ENCODE measurements at regions not wholly inside any gene's neighbourhood (a gene's known extent, or its start where the extent isn't known, plus 50 kb on each side); places are given as distances from the start of the nearest gene placed in this dataset.

DNA sequence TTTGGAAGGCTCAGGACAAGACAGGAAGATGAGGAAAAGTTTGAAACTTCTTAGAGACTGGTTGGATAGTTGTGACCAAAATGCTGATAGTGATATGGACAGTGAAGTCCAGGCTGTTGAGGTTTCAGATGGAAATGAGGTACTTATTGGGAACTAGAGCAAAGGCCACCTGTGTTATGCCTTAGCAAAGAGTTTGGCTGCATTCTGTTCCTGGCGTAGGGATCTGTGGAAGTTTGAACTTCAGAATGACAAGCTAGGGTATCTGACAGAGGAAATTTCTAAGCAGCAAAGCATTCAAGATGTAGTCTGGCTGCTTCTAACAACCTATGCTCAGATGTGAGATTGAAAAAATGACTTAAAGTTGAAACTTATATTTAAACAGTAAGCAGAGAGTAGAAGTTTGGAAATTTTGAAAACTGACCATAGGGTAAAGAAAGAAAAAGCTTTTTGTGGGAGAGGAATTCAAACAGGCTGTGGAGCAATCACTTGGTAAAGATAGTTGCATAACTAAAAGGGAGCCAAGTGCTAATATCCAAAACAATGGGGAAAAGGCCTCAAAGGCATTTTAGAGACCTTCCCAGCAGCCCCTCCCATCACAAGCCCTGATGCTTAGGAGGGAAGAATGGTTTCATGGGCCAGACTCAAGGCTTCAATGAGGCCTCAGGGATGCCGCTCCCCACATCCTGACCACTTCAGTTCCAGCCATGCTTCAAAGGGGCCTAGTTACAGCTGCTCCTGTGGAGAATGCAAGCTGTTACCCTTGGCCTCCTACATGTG lies 415.1 kb downstream of the INHBA start:
- TF ChIP-seq, protein P1, sequence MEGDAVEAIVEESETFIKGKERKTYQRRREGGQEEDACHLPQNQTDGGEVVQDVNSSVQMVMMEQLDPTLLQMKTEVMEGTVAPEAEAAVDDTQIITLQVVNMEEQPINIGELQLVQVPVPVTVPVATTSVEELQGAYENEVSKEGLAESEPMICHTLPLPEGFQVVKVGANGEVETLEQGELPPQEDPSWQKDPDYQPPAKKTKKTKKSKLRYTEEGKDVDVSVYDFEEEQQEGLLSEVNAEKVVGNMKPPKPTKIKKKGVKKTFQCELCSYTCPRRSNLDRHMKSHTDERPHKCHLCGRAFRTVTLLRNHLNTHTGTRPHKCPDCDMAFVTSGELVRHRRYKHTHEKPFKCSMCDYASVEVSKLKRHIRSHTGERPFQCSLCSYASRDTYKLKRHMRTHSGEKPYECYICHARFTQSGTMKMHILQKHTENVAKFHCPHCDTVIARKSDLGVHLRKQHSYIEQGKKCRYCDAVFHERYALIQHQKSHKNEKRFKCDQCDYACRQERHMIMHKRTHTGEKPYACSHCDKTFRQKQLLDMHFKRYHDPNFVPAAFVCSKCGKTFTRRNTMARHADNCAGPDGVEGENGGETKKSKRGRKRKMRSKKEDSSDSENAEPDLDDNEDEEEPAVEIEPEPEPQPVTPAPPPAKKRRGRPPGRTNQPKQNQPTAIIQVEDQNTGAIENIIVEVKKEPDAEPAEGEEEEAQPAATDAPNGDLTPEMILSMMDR (IDR thresholded peaks at IDR 0.05 in 2 of 3, conservative IDR thresholded peaks at IDR 0.05 in 1 of 3; ENCODE audit: control insufficient read depth in 2 of 3, extremely low read depth in 1 of 3, insufficient read depth in 1 of 3, low read depth in 3 of 3, low read length in 3 of 3), result no peak
- TF ChIP-seq SIX5 (IDR thresholded peaks at IDR 0.05; ENCODE audit: low read depth, low read length, severe bottlenecking) (no peak), ATF7 (IDR thresholded peaks at IDR 0.05; ENCODE audit: low read depth) (no peak), POLR2AphosphoS5 (IDR thresholded peaks at IDR 0.05; ENCODE audit: low read length) (no peak), POLR2A (IDR thresholded peaks at IDR 0.05; ENCODE audit: low read depth, low read length) (no peak), NBN (IDR thresholded peaks at IDR 0.05) (no peak), EP300 (IDR thresholded peaks at IDR 0.05; ENCODE audit: borderline replicate concordance in 1 of 2, control insufficient read depth in 1 of 2, low read depth in 2 of 2, low read length in 2 of 2) (no peak), FOXK2 (IDR thresholded peaks at IDR 0.05) (no peak)
- TF ChIP-seq, protein P2, sequence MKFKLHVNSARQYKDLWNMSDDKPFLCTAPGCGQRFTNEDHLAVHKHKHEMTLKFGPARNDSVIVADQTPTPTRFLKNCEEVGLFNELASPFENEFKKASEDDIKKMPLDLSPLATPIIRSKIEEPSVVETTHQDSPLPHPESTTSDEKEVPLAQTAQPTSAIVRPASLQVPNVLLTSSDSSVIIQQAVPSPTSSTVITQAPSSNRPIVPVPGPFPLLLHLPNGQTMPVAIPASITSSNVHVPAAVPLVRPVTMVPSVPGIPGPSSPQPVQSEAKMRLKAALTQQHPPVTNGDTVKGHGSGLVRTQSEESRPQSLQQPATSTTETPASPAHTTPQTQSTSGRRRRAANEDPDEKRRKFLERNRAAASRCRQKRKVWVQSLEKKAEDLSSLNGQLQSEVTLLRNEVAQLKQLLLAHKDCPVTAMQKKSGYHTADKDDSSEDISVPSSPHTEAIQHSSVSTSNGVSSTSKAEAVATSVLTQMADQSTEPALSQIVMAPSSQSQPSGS (IDR thresholded peaks at IDR 0.05; ENCODE audit: low read length), result no peak
- TF ChIP-seq, protein P3, sequence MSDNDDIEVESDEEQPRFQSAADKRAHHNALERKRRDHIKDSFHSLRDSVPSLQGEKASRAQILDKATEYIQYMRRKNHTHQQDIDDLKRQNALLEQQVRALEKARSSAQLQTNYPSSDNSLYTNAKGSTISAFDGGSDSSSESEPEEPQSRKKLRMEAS (IDR thresholded peaks at IDR 0.05; ENCODE audit: low read depth, low read length), result no peak

Data from GM12878 (cell line).